ENCODE measurements at regions not wholly inside any gene's neighbourhood (a gene's known extent, or its start where the extent isn't known, plus 50 kb on each side); places are given as distances from the start of the nearest gene placed in this dataset.

DNA sequence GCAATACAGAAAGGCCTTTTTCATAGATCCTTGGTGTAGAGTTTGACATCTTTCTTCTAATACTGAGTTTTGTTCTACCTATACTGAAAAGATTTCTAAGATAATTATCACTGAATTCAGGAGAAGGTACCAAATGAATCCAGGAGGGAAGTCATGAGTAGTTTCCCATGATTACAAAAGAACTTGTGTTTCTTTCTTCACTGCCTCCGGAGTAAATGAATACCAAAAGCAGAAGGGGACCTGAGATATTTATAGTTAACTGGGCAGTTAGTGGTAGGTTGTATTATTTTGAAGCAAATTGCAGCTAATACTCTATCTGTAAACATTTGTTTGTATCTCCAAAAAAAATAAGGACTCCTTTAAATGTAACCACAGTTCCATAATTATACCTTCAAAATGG is 175.4 kb downstream of the SUCNR1 start:
- no peak overlapping the region for H3K4me3 ChIP-seq (ENCODE audit: low read depth, low read length)
- H3K27ac ChIP-seq = no peak overlapping the region
- DNase-seq = no peak
- no peaks in the 10 kb centered on the region for H3K27me3 ChIP-seq (replicated peaks)
- in situ Hi-C loops (cut with HindIII; ENCODE audit: low pct_ligation_motif_present, low sequenced_read_pairs) = no loop called here
- no peaks in the 10 kb centered on the region for H3K36me3 ChIP-seq (replicated peaks)
- TF ChIP-seq, protein P1, sequence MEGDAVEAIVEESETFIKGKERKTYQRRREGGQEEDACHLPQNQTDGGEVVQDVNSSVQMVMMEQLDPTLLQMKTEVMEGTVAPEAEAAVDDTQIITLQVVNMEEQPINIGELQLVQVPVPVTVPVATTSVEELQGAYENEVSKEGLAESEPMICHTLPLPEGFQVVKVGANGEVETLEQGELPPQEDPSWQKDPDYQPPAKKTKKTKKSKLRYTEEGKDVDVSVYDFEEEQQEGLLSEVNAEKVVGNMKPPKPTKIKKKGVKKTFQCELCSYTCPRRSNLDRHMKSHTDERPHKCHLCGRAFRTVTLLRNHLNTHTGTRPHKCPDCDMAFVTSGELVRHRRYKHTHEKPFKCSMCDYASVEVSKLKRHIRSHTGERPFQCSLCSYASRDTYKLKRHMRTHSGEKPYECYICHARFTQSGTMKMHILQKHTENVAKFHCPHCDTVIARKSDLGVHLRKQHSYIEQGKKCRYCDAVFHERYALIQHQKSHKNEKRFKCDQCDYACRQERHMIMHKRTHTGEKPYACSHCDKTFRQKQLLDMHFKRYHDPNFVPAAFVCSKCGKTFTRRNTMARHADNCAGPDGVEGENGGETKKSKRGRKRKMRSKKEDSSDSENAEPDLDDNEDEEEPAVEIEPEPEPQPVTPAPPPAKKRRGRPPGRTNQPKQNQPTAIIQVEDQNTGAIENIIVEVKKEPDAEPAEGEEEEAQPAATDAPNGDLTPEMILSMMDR (IDR thresholded peaks at IDR 0.05; ENCODE audit: low read depth, low read length, missing control alignments) = no peak

DNA sequence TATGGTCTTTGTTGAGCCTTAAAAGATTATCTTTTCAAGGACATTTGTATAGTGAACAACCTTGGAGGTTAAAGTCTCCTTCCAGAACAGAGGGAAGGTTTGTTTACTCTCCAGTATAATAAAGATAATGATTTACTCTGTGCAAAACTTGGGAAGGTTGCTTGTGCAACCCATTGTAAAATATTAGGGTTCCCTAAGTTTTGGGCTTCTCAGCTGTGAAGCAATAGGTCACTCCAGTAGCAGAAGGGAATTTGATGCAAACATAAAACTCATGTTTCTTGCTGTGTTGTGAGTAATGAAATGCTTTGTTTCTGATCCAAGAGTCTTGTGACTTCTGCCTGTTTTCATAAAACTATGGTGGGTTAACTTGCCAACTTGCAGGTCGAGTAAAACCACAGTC is 177.5 kb downstream of the SUCNR1 start:
- TF ChIP-seq, protein P1 (IDR thresholded peaks at IDR 0.05; ENCODE audit: low read depth, low read length, missing control alignments) = no peak
- DNase-seq = no peak
- H3K27me3 ChIP-seq (replicated peaks) = no peaks in the 10 kb centered on the region
- peak overlapping the region; percentile 86 for H3K27ac ChIP-seq
- H3K36me3 ChIP-seq (replicated peaks) = no peaks in the 10 kb centered on the region
- in situ Hi-C loops (cut with HindIII; ENCODE audit: low pct_ligation_motif_present, low sequenced_read_pairs) = no loop called here
- no peak overlapping the region for H3K4me3 ChIP-seq (ENCODE audit: low read depth, low read length)

DNA sequence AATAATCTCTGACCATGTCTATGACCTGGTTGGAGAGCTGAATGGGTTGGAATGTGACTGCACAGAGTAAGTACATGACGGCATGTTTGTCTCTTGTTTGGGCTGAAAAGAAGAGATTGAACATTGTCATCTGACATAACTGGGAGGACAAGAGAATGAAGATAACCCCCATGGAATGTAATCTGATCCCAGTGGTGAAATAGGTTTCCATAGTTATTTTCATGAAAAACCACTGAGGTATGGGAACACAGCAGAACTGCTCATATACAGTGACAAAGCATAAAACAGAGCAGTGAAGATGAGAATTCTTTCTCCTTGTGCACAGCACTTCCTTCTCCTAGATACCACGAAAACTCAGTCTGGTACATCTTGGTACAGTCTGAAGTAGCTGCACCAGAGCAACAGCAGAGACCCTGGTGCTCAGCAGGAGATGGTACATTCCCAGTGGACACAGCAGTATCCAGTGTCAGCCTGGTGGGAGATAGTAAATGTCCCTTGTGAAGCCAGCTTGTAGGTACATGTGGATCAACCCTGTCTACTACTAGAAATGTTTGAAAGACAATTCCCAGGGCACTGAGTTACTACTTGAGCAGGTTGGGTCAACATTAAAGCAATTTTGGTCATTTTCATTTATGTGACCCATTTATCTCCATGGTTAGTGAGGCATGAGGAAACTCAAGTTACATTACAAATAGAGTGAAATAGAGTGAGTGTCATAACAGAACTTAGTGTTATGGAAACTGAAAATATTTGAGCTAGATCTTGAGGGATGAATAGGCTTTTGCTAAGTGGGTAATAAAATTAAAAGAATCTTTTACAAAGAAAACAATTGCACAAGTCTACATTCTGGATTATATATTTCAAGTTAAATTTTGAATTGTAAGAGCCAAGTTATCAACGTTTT is 178.3 kb downstream of the SUCNR1 start:
- peak; percentile 66 for DNase-seq
- no peak overlapping the region for H3K4me3 ChIP-seq (ENCODE audit: low read depth, low read length)

DNA sequence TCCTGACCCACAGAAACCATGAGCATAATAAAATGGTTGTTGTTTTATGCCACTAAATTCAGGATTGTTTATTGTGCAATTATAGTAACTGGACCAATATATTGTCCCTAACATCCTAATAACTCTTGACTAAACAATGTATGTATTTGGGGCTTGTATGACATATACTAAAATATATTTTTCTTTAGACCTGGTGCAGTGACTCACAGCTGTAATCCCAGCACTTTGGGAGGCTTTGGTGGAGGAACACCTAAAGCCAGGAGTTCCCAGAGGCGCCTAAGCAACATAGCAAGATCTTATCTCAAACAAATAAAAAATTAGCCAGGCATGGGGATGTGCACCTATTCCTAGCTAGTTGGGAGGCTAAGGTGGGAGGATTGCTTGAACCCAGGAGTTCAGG is 180.4 kb downstream of the SUCNR1 start:
- H3K4me3 ChIP-seq (ENCODE audit: low read depth, low read length) = no peak overlapping the region
- H3K27ac ChIP-seq = no peak overlapping the region
- TF ChIP-seq, protein P1 (IDR thresholded peaks at IDR 0.05; ENCODE audit: low read depth, low read length, missing control alignments) = no peak
- no peak for DNase-seq
- no peaks in the 10 kb centered on the region for H3K27me3 ChIP-seq (replicated peaks)
- in situ Hi-C loops (cut with HindIII; ENCODE audit: low pct_ligation_motif_present, low sequenced_read_pairs) = no loop called here
- no peaks in the 10 kb centered on the region for H3K36me3 ChIP-seq (replicated peaks)

More for the DNA sequence above, 178.3 kb downstream of the SUCNR1 start:
- Histone ChIP-seq H3K27ac (peak overlapping the region; percentile 86), H3K27me3 (replicated peaks) (no peaks in the 10 kb centered on the region), H3K36me3 (replicated peaks) (no peaks in the 10 kb centered on the region)
- TF ChIP-seq, protein P1 (IDR thresholded peaks at IDR 0.05; ENCODE audit: low read depth, low read length, missing control alignments) = no peak
- in situ Hi-C loops (cut with HindIII; ENCODE audit: low pct_ligation_motif_present, low sequenced_read_pairs) = no loop called here

DNA sequence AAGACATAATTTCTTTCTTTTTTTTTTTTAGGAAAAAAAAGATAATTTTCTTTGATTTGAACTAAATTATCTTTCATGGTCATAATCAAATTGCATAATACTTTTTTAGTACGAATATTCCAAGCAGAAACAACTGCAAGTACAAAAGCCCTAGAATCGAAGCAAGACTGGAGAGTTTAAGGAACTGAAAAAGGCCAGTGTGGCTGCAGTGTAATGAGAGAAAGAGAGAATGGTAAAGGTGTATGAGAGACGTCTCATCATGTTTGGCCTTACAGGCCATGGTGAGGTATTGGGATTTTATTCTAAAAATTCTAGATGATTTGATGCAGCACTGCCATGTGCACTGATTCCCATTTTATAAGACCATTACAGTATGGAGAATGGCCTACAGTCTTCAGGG is 180.9 kb downstream of the SUCNR1 start:
- TF ChIP-seq, protein P1 (IDR thresholded peaks at IDR 0.05; ENCODE audit: low read depth, low read length, missing control alignments) = no peak
- no peak for DNase-seq
- Histone ChIP-seq H3K27ac (no peak overlapping the region), H3K4me3 (ENCODE audit: low read depth, low read length) (no peak overlapping the region), H3K36me3 (replicated peaks) (no peaks in the 10 kb centered on the region), H3K27me3 (replicated peaks) (no peaks in the 10 kb centered on the region)
- in situ Hi-C loops (cut with HindIII; ENCODE audit: low pct_ligation_motif_present, low sequenced_read_pairs) = no loop called here
